HepG2 (cell line): ENCODE measurements at regions not wholly inside any gene's neighbourhood (a gene's known extent, or its start where the extent isn't known, plus 50 kb on each side); places are given as distances from the start of the nearest gene placed in this dataset.

ENCODE experiments used
- CREM ChIP-seq, 2 experiments: sonication (generic) in 1 of 2; formaldehyde crosslinking in 1 of 2; IDR thresholded peaks; 2 replicates each; pipeline versions ENCODE4 v1.4.0 to v1.6.1; 2016 to 2020; ENCODE audit warnings: antibody characterized with exemption in 1 of 2, mild to moderate bottlenecking in 1 of 2, missing genetic modification reagents in 1 of 2
- DNMT3B ChIP-seq: conservative IDR thresholded peaks from 2 replicates; pipeline ENCODE4 v1.6.1; 2016; ENCODE audit warnings: missing biosample characterization, control low read depth
- ETV6 ChIP-seq: sonication (generic); formaldehyde crosslinking; conservative IDR thresholded peaks from 2 replicates; pipeline ENCODE4 v1.4.0; 2020; ENCODE audit warnings: missing genetic modification reagents
- EZH2 ChIP-seq: conservative IDR thresholded peaks from 2 replicates; pipeline ENCODE4 v1.6.1; 2012; ENCODE audit warnings: mild to moderate bottlenecking, low read depth, low read length, moderate library complexity
- GABPA ChIP-seq, 2 experiments: IDR thresholded peaks; 2 replicates each; pipeline ENCODE4 v1.6.1; 2011 to 2016; ENCODE audit warnings: low read depth in 2 of 2, low read length in 1 of 2, missing biosample characterization in 1 of 2, missing genetic modification characterization in 1 of 2
- HNRNPH1 ChIP-seq: fragments of 200-400 bp; formaldehyde crosslinking; optimal IDR thresholded peaks from 2 replicates; pipeline ENCODE3; 2017; ENCODE audit warnings: mild to moderate bottlenecking, low read depth, low read length
- IRF2 ChIP-seq: IDR thresholded peaks from 2 replicates; pipeline ENCODE4 v1.6.1; 2018; ENCODE audit warnings: missing genetic modification reagents, missing compliant biosample characterization
- JUN ChIP-seq: sonication (generic); formaldehyde crosslinking; IDR thresholded peaks from 2 replicates; pipeline ENCODE4 v1.4.0; 2020; ENCODE audit warnings: mild to moderate bottlenecking, missing genetic modification reagents
- STAT6 ChIP-seq: sonication (generic); formaldehyde crosslinking; IDR thresholded peaks from 2 replicates; pipeline ENCODE4 v1.4.0; 2020; ENCODE audit warnings: missing genetic modification reagents, mild to moderate bottlenecking, borderline replicate concordance
- ZNF124 ChIP-seq: sonication (generic); formaldehyde crosslinking; IDR thresholded peaks from 2 replicates; pipeline ENCODE4 v1.4.0; 2020; ENCODE audit warnings: missing genetic modification reagents
- ZNF274 ChIP-seq: sonication (generic); formaldehyde crosslinking; IDR thresholded peaks from 2 replicates; pipeline ENCODE4 v1.5.1; 2020; ENCODE audit warnings: mild to moderate bottlenecking, missing genetic modification reagents
- ZNF768 ChIP-seq: sonication (generic); formaldehyde crosslinking; IDR thresholded peaks from 2 replicates; pipeline ENCODE4 v1.4.0; 2020; ENCODE audit warnings: missing genetic modification reagents

GRCh38 chr12:131323879-131324278 lies 370.2 kb downstream of the ADGRD1 start:
- TF ChIP-seq JUN: no peak
- no peak for TF ChIP-seq STAT6 (CRISPR knock-in tag)
- TF ChIP-seq ZNF768 (CRISPR knock-in tag): no peak
- TF ChIP-seq CREM (IDR thresholded peaks at IDR 0.05): no peak
- no peak for TF ChIP-seq CREM (CRISPR knock-in tag; IDR thresholded peaks at IDR 0.05)
- TF ChIP-seq DNMT3B: no peak
- no peak for TF ChIP-seq HNRNPH1
- TF ChIP-seq IRF2 (CRISPR knock-in tag): no peak
- no peak for TF ChIP-seq ETV6 (CRISPR knock-in tag)
- no peak for TF ChIP-seq ZNF124 (CRISPR knock-in tag)
- no peak for TF ChIP-seq ZNF274 (CRISPR knock-in tag)
- no peak for TF ChIP-seq EZH2
- TF ChIP-seq GABPA (IDR thresholded peaks at IDR 0.05; ENCODE audit: low read depth, low read length): no peak
- TF ChIP-seq GABPA (CRISPR knock-in tag; IDR thresholded peaks at IDR 0.05; ENCODE audit: low read depth): no peak
